HPDE6-E6E7 (cell line): ENCODE measurements at regions not wholly inside any gene's neighbourhood (a gene's known extent, or its start where the extent isn't known, plus 50 kb on each side); places are given as distances from the start of the nearest gene placed in this dataset.
"Not testable (repeated sequence)": the region's sequence is repeated elsewhere in the genome, so short reads cannot be mapped to it uniquely, and the experiment has no call there.

Source experiments
- DNase-seq: peaks from one replicate; pipeline ENCODE4 v3.0.0; 2011; ENCODE audit warnings: missing footprints; ENCODE audit errors: extremely low spot score

DNA sequence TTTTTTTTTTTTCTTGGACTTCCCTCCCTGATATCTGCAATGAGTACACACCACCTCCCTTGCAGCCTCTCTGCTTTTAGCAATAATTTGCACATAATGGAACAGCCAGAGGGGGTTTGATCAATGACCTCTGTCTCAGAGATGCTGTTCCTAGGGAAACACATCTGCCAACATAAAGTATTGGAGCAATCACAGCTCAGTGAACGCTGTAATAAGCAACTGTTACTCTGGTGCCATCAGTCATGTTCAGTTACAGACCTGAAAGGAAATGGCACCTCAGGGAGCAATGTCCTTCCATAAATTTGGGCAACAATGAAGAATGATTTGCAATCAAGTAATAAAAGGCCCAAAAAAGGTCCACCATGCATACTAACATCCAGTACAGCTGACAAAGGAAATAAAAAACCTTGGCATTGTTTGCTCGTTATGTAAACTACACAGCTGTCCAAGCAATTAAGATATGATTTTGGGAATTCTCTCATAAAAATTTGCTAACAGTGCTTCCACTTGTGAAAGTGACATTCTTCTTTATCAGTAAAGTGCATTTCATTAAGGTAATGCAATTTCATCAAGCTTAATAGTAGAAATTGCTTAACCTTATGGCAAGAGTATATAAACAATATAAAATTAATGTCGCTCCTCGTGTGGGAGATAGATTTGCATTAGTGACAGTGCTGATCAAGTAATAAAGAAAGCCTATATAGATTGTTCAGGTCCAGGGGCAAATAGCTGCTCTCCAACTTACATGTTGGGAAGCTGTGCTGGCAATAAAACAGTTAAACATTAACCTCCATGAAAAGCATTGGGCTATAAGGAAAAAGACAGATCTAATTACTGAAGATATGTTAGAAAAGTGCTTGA is 167.8 kb downstream of the RASEF start:
- no peak for DNase-seq

DNA sequence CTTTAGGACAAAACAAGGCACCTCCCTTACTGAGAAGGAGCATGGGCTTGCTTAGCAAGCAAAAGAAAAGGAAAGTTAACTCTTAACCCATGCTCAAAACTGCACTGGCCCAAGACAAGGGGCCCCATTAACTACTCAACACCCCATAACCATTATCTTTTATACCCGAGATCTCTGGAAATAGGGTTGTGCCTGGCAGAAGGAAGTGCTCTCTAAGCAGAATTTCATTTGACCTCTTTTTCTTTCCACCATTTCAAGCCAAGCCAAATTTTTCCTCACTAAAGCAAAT is 167.2 kb downstream of the RASEF start:
- no peak for DNase-seq

GRCh38 chr9:82903503-82903902 is 159.4 kb downstream of the RASEF start:
- no peak for DNase-seq

GRCh38 chr9:82911996-82912395 is 150.9 kb downstream of the RASEF start:
- DNase-seq = no peak

DNA sequence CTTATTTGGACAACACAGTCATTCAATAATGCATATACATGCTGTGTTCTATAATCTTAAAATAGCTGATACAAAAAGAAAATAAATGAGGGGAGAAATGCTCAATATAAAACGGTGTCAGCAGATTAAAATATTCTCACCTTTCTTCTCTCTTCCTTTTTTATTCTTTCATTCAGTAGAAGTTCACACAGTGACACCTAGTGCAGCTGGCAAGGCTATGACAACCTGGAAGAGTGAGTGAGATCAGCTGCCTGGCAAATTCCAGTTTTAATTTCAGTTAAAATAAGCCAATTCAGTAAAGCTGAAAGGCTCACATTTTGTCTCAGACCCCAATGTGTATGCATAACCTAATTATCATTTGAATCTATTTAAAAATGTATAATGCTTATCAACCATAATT is 150.3 kb downstream of the RASEF start:
- DNase-seq = peak; percentile 7

GRCh38 chr9:82916238-82916637 is 146.7 kb downstream of the RASEF start:
- not testable (repeated sequence) for DNase-seq

- no peak for DNase-seq
Measured at GRCh38 chr9:82920154-82920553, 142.8 kb downstream of the RASEF start.

DNA sequence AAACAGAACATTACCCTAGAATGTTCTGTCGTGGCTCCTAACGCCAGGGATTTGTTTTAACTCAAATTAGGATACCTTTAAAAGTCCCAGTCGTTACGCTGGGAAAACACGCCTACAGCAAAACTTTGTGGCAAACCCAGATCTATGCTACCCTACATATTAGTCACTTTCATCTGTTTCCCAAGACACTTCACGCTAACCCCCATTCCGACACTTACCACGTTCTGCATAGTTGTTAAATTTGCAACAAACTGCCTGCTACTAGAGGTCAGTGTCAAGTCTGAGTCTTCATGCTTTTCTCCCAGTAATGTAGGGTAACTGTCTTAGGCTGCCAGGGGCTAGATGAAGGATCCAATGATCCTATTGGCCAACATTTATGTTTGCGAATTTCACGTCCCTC is 140.3 kb downstream of the RASEF start:
- no peak for DNase-seq

- no peak for DNase-seq
Measured at GRCh38 chr9:82923092-82923911, 139.6 kb downstream of the RASEF start.

DNA sequence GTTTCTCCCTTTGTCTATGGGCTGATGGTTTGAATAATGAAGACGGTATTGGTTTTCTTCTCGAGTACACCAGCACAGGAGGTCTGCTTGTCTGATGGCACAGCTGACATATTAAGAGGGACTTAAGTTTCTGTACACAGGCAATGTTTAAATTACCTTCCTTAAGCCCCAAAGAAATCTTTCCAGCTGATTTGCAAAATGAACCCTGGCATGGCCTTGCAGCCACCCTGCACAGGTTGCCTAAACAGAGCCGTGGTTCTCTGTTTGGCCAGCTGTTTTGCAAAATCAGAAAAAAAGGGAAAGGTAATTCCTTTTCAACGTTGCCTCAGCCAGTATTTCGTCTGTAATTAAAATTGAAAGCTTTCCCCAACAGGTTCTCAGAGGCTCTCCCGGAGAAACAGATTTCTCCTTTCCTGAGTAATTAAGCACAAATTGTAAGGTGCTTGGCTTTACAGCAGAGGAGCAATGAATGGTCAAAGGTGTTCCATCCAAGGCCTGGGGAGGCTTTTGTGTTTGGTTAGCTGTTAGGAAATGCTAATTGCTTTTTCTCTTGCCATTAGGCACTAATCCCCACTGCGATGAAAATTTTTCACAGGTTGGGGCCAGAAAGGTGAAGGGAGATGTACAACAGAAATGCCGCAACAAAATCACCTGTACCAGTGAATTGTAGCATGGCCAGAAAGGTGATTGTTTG is 138.9 kb downstream of the RASEF start:
- no peak for DNase-seq
